A673 (cell line): ENCODE measurements at regions not wholly inside any gene's neighbourhood (a gene's known extent, or its start where the extent isn't known, plus 50 kb on each side); places are given as distances from the start of the nearest gene placed in this dataset.
A peak's percentile ranks its signal among the peaks of the same experiment; 100 is the strongest.

ENCODE experiments used
- BruUV-seq: library from RNA; stranded (reverse); fragments of 400-500 nt; replicated peaks from 2 replicates; lab custom pipeline; 2021; lab: Mats Ljungman, UMichigan
- CTCF ChIA-PET: fragments of 300-600 bp; sonication (Branson Sonifier 250); formaldehyde crosslinking; loops from one replicate; lab custom pipeline; 2022; ENCODE audit warnings: antibody characterized with exemption; lab: Charles Lee
- POLR2A ChIA-PET: fragments of 300-600 bp; sonication (Branson Sonifier 250); formaldehyde crosslinking; loops from one replicate; lab custom pipeline; 2022; ENCODE audit warnings: antibody characterized with exemption; ENCODE audit not compliant: low non-redundant PET; lab: Charles Lee
- DNase-seq: peaks from one replicate; pipeline ENCODE4 v3.0.0-alpha.2; 2015; ENCODE audit warnings: low spot score
- H3K27ac ChIP-seq: fragments of 200-600 bp; sonication (generic); 2 replicates; pipeline ENCODE4 v1.5.1; 2016; ENCODE audit warnings: mixed run types, low read depth, mild to moderate bottlenecking, mixed read lengths, antibody characterized with exemption, low read length; ENCODE audit not compliant: poor library complexity, severe bottlenecking
- H3K27me3 ChIP-seq: fragments of 200-600 bp; sonication (generic); replicated peaks from 2 replicates; pipeline ENCODE4 v1.6.1; 2017; ENCODE audit warnings: mixed run types, low read depth, mild to moderate bottlenecking, mixed read lengths, antibody characterized with exemption, low read length; ENCODE audit not compliant: insufficient read depth, poor library complexity
- H3K36me3 ChIP-seq: fragments of 200-600 bp; sonication (generic); 2 replicates; pipeline ENCODE4 v1.6.1; 2016; ENCODE audit warnings: mixed run types, mild to moderate bottlenecking, mixed read lengths, antibody characterized with exemption, low read length; ENCODE audit not compliant: insufficient read depth, poor library complexity, severe bottlenecking
- H3K4me1 ChIP-seq: fragments of 200-600 bp; sonication (generic); 2 replicates; pipeline ENCODE4 v1.6.1; 2017; ENCODE audit warnings: mixed run types, mild to moderate bottlenecking, mixed read lengths, antibody characterized with exemption, low read length; ENCODE audit not compliant: insufficient read depth, poor library complexity, severe bottlenecking
- H3K4me3 ChIP-seq: fragments of 200-600 bp; sonication (generic); 2 replicates; pipeline ENCODE4 v1.5.1; 2016; ENCODE audit warnings: low read depth, mixed run types, mild to moderate bottlenecking, mixed read lengths, low read length; ENCODE audit not compliant: poor library complexity, severe bottlenecking
- H3K9me3 ChIP-seq: fragments of 200-600 bp; sonication (generic); 2 replicates; pipeline ENCODE4 v1.6.1; 2016; ENCODE audit warnings: mixed run types, low read depth, mild to moderate bottlenecking, mixed read lengths, antibody characterized with exemption, low read length; ENCODE audit not compliant: poor library complexity, severe bottlenecking
- CTCF ChIP-seq: fragments of 300-800, 200-600 bp; sonication (generic); conservative IDR thresholded peaks from 2 replicates; pipeline ENCODE4 v1.5.1; 2017; ENCODE audit warnings: low read depth, mild to moderate bottlenecking, antibody characterized with exemption, low read length, moderate library complexity, mixed read lengths
- EZH2 ChIP-seq: fragments of 200-600 bp; sonication (generic); IDR thresholded peaks from 2 replicates; pipeline ENCODE4 v1.6.1; 2017; ENCODE audit warnings: borderline replicate concordance, low read depth, mild to moderate bottlenecking, mixed read lengths, antibody characterized with exemption, low read length; ENCODE audit not compliant: poor library complexity, severe bottlenecking
- intact Hi-C: fragments of 100-400 bp; cut with micrococcal nuclease; formaldehyde crosslinking; loops from one replicate; pipeline ENCODE4 v1.10.0; 2022; ENCODE audit not compliant: unreplicated experiment

GRCh38 chr1:29851691-29852090 lies 615.4 kb downstream of the PTPRU start:
- no peak for TF ChIP-seq CTCF
- no peak for TF ChIP-seq EZH2
- ChIA-PET CTCF (no interaction called here), POLR2A (no interaction called here)
- Histone ChIP-seq H3K4me1 (peaks cover 19% of the 10 kb centered on the region), H3K36me3 (no peaks in the 10 kb centered on the region), H3K4me3 (no peak overlapping the region), H3K27ac (no peak overlapping the region), H3K9me3 (no peaks in the 10 kb centered on the region), H3K27me3 (no peaks in the 10 kb centered on the region)
- DNase-seq = no peak
- intact Hi-C loops = loop anchor here (10.0 kb wide), 1 partner anchor 403 kb away; no protein-coding TSS in a partner anchor
- BruUV-seq = no TSS peak

- BruUV-seq = no TSS peak
- Histone ChIP-seq H3K36me3 (no peaks in the 10 kb centered on the region), H3K4me1 (peaks cover 4% of the 10 kb centered on the region), H3K4me3 (no peak overlapping the region), H3K9me3 (no peaks in the 10 kb centered on the region), H3K27me3 (no peaks in the 10 kb centered on the region), H3K27ac (no peak overlapping the region)
- no peak for TF ChIP-seq CTCF
- DNase-seq = no peak
- ChIA-PET POLR2A (no interaction called here), CTCF (interaction anchor here (0.7 kb wide), 1 partner anchor 57 kb away, joined by 3 read pairs; no protein-coding TSS in a partner anchor)
- intact Hi-C loops = loop anchor here (1.0 to 10.0 kb wide), 3 partner anchors 57 to 405 kb away; no protein-coding TSS in a partner anchor
These were observed 613.9 kb downstream of the PTPRU start for GRCh38 chr1:29849991-29850757.

GRCh38 chr1:29849038-29849750 lies 612.9 kb downstream of the PTPRU start:
- Histone ChIP-seq H3K27me3 (no peaks in the 10 kb centered on the region), H3K27ac (no peak overlapping the region), H3K4me3 (no peak overlapping the region), H3K4me1 (no peaks in the 10 kb centered on the region), H3K36me3 (no peaks in the 10 kb centered on the region), H3K9me3 (no peaks in the 10 kb centered on the region)
- BruUV-seq = no TSS peak
- DNase-seq = peak; percentile 68
- intact Hi-C loops = loop anchor here (1.0 to 5.0 kb wide), 2 partner anchors 56 to 142 kb away; no protein-coding TSS in a partner anchor
- CTCF ChIA-PET = interaction anchor here (0.7 to 1.5 kb wide), 2 partner anchors 56 kb away, joined by 3 to 5 read pairs; no protein-coding TSS in a partner anchor
- POLR2A ChIA-PET = no interaction called here
- no peak for TF ChIP-seq EZH2
- TF ChIP-seq CTCF = peak; percentile 80
